T-helper 2 cell (primary cell): ENCODE measurements at regions not wholly inside any gene's neighbourhood (a gene's known extent, or its start where the extent isn't known, plus 50 kb on each side); places are given as distances from the start of the nearest gene placed in this dataset.

Source experiments
- DNase-seq, 5 experiments: peaks; one replicate each; pipeline versions ENCODE4 v3.0.0 to v3.0.0-alpha.2; 2012 to 2022

DNA sequence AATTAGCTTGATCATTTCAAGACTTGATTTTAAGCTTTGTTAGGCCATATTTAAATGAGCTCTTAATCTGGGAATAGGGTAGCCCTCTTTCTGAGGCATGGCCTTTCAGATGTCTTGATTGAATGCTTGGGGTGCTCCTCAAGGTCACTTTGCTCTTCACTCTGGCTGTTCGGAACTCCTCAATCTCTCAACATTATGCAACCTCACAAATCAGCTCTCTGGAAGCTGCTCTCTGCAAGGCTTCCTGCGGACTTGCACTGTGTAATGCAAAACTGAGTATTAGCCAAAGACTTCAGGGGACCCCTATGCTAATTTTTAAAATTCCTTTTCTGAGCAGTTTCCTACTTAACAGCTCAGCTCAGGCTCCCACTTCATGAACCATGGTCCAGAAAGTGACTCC, 398.3 kb downstream of the PRDM5 start:
- no peak for DNase-seq

DNA sequence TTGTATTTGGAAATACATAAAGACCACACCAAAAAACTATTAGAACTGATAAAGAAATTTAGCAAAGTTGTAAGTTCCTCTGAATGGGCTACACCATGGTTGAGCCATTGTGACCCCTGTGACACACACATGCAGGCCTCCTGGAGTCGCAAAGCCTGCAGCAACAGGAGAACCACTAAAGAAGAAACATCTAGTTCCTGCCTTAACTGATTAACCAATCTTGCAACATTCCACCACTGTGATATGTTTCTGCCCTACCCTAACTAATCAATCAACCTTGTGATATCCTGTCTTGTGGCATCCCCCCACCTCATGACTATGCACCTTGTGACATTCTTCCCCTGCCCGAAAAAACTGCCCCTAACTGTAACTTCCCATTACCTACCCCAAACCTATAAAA, 401.8 kb downstream of the PRDM5 start:
- DNase-seq, result no peak

DNA sequence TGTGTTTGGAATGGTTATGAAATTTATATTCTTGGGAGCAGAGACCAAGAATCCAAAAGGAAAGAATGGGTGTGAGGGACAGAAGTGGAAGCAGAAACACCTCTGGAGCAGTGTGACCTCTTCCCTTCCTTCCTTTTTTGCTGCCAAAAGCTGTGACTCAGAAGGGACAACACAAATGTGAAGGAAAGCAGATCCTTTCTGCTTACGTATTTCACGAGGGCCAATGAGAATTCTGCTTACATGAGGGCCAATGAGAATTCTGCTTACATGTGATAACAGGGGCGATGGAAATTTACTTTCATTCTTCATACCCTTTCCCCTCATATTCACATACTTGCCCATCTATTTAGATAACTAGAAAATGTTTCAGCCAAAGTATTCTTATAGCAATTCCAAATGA, 404.6 kb downstream of the PRDM5 start:
- DNase-seq, result no peak

DNA sequence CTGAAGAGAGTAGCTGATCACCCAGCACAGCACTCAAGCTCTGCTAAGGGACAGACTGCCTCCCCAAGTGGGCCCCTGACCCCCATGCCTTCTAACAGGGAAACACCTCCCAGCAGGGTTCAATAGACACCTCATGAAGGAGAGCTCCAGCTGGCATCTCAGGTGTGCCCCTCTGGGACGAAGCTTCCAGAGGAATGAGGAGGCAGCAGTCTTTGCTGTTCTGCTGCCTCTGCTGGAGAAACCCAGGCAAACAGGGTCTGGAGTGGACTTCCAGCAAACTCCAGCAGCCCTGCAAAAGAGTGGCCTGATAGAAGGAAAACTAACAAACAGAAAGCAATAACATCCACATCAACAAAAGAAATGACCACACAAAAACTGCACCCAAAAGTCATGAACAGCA, 412.8 kb downstream of the PRDM5 start:
- no peak for DNase-seq

DNA sequence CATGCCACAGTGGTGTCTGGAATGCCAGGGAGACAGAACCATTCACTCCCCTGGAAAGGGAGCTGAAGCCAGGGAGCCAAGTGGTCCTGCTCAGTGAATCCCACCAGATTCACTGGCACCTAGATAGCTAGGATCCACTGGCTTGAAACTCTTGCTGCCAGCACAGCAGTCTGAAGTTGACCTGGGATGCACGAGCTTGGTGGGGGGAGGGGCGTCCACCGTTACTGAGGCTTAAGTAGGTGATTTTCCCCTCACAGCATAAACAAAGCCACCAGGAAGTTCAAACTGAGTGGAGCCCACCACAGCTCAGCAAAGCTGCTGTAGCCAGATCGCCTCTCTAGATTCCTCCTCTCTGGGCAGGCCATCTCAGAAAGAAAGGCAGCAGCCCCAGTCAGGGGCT, 413.3 kb downstream of the PRDM5 start:
- no peak for DNase-seq

DNA sequence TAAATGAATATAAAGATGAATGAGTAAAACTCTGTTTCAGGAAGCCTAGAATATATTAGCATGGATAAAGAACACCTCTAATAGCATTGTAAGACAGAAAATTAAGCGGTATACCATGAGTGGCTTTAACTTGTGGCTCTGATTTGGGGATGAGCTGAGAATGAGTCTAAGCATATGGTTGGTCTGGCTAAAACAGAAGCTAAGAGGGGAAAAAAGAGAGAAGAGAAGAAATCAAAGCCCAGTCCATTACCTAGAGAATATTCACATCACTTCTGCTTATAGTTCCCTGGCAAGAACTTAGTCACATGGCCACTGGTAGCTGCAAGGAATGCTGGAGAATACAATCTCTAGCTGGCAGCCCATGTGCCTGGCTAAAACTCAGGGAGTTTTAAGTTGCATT, 414.5 kb downstream of the PRDM5 start:
- DNase-seq, result no peak

DNA sequence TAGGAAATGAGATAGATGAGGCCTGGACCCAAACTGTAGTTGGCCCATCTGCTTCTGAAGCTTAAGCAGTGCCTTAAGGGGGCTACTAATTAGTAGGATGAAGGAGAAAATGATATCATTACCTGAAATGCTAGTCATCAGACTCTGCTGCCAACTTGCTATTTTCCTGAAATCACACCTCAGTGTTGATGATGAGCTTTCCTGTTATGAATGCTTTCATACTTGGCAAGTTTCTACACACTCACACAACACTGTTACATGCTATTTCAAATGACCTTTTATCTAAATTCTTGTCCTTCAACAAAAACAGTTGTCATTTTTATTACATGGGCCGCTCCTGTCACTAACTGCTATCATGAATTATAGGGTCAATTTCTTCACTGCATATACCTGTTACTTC, 416.0 kb downstream of the PRDM5 start:
- no peak for DNase-seq

DNA sequence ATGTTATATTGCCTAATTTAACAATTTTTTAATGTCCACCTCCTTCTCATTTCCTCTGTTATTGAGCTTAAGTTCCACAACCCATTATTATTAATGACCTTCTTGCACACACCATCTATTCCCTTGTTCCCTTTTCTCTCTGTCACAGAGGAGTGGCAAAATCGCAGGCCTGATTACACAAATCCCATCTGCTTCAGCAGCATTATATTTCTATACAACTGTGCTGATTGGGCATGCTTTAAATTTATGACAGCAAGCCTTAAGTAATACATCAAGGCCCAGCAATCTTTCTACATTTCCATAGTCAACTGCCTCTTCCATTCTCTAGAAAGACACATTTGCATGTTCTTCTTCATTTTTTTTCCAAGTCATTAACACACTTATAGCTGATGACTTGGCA, 423.8 kb downstream of the PRDM5 start:
- no peak for DNase-seq

DNA sequence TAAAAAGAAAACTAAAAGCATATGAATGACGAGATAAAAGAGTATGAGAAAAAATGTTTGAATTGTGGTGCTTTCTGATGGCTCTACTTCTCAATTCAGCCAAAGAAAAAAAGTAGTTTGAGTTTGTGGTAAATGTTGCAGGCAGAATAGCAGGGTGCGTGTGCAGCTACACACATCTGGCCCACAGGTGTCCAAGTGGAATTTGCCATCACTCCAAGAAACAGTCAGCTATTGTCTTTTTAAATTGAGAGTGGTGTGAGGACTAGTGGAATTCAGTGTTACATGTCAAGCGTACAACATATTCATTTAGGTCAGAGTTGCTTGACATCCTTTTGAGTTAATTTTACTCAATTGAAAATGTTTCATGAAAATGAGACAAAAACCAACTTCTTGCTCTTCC, 424.8 kb upstream of the MAD2L1 start:
- no peak for DNase-seq

DNA sequence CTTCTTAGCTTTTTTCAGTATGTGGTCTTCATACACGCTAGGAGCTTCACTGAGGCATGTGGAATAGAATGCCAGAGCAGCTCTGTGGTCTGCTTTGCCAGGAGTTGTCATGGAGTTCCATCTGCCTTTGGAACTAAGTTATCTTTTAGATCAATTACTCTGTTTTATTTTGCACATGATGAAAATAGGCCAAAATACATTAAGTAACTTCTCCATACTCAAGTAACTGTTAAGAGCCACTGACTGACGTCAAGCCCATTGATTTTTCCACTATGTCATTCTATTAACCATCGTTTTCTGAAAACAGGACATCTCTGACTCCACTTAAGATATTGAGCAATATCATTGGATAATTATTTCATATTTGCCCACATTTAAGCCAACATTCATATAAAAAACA, 415.1 kb upstream of the MAD2L1 start:
- DNase-seq, result no peak

DNA sequence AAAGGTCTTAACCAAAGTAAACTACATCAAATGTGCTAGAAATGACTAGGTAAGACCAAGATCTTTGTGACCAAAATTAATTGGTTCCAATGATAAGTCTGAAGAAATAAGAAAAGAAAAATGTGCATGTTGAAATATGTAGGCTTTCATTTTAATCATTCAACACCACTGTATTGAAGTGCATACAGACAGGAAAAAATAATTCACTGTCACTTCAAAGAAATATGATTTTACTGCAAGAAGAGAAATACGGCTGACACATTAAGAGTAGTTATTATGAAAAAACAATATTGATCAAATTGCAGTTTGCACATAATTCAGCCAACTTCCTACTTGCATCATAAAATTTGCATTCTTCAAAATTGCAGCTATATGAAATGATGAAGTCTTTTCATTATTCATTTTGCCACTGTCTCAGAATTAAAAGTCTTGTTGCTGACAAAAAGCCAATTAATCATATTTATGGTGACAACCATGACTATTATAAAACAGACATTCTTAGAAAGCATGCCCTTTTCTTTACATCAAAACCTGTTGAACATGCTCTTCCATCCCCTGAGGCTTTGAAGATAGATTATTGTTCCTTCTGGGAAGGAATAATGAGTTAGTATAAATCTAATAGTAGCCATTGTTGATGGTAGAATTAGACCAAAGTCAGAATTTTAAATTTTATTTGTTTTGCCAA, 405.9 kb upstream of the MAD2L1 start:
- no peak for DNase-seq

DNA sequence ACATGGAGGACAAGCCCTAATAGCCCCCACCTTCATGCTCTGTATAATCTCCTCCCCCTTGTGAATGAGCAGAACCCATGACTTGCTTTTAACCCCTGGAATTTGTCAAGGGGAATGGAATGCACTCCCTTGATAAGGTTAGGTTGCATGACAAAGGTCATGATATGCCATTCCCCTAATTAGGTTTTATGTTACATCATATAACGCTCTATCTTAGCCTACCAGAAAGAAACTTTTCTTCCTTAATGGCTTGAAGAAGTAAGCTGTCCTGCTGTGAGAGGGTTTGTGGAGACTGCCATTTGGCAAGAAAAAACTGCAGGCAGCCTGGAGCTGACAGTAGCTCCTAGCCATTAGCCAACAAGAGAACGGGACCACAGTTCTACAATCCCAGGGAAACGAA, 399.8 kb upstream of the MAD2L1 start:
- DNase-seq, result no peak

DNA sequence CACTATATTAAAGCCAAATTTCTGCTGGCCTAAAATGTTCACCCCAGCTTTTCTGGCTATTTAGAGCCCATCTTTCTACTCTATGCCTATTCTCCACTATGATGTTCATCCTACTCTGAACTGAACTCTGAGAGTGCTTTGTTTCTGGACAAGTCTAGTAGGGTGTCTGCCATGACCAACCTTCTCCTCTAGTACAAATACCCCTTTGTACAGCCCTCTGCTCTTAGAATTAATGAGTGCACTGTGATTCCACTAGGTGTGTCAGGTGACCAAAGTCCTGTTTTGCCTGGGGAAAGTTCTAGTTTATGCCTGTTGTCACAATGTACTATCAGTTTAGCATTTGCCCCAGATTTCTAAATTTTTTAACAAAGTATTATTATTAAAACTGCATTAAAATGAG, 388.1 kb upstream of the MAD2L1 start:
- no peak for DNase-seq

DNA sequence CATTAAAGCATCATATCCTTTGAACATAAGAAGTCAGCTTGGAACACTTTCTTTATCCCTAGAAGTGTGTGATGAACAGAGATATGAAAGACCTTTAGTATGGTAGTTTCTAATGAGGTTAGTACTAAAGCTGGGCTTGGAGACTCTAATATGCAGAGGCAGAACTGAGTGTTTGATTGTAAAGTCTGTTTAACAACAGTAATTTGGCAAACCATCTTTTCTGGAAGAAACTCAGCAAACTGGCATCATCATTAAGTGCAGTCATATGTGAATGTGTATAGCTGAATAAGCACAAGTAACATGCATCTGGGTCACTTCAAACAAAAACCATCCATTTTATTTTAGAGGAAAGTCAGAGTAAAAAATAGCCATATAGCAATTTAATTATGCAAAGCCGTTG, 385.9 kb upstream of the MAD2L1 start:
- DNase-seq, result no peak

DNA sequence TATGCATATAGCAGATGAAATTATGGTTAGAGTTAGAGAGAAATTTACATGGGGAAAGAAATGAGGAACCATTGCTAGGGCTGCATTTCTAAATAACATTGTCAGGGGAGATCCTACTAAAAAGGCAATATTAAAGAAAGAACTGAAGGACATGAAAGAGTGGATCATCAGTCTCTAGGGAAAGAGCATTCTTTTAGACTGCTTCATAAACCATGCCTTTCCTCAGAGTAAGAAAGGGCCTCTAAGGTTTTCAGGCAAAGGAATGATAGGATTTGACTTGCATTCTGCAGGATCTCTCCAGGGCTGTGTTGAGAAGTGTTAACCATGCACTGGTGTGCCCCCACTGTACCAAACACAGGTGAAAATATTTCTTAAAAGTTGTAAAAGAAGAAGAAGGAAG, 385.4 kb upstream of the MAD2L1 start:
- DNase-seq, result no peak

DNA sequence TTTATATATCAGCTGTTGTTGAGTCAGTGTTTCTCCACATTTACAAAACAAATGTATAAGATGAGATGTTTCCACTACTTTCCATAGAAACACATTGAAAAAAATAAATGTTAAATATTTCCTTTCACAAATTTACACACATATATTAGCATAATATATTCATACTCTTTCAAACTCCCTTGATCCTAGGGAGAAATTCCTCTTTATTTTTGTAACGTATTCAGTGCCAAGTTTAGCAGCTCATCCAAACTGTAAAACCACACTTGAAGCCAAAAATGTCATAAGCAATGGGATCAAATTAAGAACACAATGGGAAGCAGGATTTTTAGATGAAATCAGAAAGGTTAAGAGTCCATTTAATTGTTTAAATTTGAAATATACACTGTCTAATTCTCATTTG, 381.1 kb upstream of the MAD2L1 start:
- DNase-seq, result no peak

DNA sequence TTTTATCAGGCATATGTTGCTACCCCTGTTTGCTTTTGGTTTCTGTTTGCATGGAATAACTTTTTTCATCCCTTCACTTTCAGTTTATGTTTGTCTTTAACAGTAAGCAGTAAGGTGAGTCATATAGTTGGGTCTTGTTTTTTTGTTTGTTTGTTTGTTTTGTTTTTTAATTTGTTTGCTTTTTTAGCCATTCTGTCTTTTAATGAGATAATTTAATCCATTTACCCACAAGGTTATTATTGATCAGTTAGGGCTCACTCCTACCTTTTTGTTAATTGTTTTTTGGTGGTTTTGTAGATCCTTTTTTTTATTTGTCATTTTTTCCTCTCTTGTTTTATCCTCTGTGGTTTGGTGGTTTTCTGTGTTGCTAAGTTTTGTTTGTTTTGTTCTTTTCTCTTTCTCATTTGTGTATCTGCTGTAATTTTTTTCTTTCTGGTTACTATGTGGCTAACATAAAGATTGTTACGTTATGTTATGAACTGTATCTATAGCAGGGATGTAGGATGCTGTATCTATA, 379.5 kb upstream of the MAD2L1 start:
- peak in 1 of 5 experiments; percentile 29 for DNase-seq

DNA sequence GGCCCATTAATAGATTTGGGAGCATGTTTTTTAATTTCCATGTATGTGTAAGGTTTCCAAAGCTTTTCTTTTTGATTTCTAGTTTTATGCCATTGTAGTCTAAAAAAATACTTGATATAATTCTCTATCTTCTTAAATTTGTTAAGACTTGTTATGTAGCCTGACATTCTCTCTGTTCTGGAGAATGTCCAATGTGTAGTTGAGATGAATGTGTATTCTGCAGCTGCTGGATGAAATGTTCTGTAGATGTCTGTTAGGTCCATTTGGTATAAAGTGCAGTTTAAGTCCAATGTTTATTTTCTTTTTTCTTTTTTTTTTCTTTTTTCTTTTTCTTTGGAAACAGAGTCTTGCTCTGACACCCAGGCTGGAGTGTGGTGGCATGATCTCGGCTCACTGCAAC, 378.5 kb upstream of the MAD2L1 start:
- DNase-seq, result no peak

DNA sequence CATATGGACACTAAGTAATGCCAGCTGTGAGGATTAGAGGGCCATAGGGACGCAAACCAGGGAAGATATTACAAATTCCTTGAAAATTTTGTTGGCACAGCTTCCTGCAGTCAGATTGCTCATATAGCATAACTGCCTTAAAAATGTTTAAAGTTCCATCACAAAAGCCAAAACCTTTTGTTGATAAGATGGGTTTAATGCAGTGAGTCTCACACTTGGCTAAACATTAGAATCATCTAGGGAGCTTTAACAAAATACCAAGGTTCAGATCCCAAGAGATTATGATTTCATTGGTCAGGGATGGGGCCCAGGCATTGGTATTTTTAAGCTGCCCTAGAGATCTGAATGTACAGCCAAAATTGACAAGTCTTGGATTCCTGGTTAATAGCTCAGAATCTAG, 376.5 kb upstream of the MAD2L1 start:
- DNase-seq, result no peak

DNA sequence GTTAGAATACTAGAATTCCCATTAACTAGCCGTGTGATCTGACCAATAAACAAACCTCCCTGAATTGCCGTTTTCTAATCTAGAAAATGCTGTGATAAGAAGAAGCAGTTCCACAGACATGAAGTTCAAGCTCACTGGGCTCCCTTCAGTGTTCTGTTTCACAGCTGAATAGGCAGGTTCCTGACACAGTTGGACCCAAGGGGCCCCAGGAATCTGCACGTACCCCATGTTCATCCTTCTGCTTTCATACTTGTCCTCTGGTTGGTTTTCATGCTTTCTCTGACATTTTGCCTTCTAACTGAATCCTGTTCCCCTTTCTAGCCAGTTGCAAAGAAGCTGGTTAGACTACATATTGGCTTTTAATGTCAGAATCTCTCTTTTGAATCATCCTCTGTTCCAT, 374.1 kb upstream of the MAD2L1 start:
- DNase-seq, result no peak

DNA sequence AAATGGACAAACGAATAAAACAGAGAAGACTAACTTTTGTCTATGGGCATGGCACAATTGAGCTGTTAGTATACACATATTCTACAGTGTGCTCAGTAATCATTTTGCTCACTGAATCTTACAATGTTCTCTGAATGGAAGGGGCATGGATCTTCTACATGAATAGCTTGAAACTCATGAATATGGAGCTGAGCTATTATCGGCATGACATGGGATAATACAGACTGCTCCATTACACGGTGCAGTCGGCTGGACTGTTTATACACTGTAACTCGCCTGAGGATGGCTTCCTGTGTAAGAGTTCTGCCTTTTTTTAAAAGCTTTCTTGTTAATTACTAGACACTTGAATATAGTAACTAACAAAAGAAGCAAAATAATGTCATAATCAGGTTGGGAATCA, 368.5 kb upstream of the MAD2L1 start:
- no peak for DNase-seq

DNA sequence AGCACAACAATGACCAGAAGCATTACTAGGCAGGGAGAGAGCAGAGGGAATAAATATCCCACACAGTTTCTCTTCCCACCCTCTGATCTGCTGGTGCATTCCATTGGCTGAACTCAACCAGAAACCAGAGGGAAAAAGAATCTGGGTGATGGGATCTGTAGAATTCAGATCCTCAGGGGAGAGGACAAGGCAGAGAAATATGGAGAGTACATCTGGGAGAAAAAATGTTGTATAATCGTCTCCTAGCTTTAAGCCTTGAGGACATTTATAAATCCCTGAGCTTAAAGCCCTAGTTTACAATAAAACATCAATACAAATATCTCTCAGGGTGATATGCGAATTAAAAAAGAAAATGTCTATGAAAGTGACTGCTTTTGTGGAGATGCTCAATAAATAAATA, 368.1 kb upstream of the MAD2L1 start:
- no peak for DNase-seq

DNA sequence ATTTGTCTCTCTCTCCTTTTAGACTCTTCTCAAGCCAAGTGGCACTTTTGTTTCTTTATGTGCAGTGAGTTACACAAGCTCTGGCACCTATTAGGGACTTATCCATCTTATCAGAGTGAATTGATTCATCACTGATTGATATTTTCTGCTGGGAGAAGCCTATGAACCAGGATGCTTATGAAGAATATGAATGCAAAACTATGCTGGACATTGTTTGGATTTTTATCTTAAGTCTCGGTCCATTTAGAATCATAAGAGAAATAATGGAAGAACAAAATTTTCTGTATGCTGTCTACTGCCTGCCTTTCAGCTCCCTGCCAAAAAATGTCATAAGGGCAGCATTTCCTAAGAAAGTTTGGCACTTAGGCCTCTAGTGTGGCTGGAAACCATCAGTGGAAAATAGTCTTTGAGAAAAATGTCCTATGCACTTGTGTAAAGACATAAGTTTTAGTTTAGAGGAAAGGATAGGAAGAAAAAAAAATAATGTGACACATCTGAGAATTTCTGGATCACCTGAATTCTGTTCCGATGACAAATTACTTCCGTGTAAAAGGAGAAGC, 365.7 kb upstream of the MAD2L1 start:
- no peak for DNase-seq

DNA sequence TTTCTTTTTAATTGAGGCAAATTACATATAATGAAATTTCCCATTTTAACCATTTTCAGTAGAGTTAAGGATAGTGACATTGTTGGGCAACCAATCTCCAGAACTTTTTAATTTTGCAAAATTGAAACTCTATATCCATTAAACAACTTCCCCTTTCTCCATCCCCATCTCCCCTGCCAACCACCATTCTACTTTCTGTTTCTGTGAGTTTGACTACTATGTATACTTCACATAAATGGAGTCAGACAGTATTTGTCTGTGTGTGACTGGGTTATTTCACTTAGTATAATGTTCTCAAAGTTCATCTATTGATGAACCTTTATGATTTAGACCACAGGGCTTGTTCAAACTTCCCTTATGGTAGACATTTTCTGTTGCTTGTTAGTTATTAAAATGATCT, 364.5 kb upstream of the MAD2L1 start:
- DNase-seq, result no peak

DNA sequence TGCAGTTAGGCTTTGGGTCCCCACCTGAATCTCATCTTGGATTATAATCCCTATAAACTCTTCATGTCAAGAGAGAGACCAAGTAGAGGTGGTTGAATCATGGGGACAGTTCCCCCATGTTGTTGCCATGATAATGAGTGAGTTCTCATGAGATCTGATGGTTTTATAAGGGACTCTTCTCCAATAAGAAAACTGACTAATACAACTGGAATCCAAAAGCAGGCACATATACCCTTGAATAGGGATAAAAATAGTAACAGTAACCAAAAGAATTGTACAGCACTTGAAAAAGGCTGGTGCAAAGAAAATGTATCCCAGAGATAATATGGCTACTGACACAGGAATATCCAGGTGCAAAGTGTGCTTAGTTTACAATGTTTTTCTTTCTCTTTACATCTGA, 351.5 kb upstream of the MAD2L1 start:
- DNase-seq, result no peak
